ENCODE measurements at regions not wholly inside any gene's neighbourhood (a gene's known extent, or its start where the extent isn't known, plus 50 kb on each side); places are given as distances from the start of the nearest gene placed in this dataset.

DNA sequence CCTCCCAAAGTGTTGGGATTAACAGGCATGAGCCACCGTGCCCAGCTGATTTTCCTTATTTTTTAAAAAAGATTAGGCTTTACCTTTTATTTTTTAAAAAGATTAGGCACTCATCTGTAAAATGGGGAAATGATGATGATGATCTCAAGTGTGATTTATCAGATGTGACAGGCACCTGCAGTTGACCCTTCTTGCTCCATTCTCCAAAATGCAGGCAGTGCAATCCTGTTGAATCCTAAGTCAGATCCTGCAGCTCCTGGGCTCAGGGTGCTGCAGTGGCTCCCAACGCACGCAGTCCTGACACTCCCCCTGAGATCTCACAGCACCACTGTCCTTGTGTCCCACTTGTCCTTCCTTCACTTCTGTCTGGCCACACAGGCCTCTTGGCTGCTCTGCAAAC, 257.3 kb upstream of the KAZN start:
- no peak for DNase-seq (ENCODE audit: low read depth in 1 of 2, low spot score in 1 of 2)
- H3K4me3 ChIP-seq (replicated peaks; ENCODE audit: insufficient read depth, low read length), result no peak overlapping the region
- H3K27me3 ChIP-seq (ENCODE audit: insufficient read depth, poor library complexity, severe bottlenecking), result no peaks in the 10 kb centered on the region
- TF ChIP-seq SPI1 (IDR thresholded peaks at IDR 0.05; ENCODE audit: borderline replicate concordance, low read depth), result no peak
- TF ChIP-seq, protein P1, sequence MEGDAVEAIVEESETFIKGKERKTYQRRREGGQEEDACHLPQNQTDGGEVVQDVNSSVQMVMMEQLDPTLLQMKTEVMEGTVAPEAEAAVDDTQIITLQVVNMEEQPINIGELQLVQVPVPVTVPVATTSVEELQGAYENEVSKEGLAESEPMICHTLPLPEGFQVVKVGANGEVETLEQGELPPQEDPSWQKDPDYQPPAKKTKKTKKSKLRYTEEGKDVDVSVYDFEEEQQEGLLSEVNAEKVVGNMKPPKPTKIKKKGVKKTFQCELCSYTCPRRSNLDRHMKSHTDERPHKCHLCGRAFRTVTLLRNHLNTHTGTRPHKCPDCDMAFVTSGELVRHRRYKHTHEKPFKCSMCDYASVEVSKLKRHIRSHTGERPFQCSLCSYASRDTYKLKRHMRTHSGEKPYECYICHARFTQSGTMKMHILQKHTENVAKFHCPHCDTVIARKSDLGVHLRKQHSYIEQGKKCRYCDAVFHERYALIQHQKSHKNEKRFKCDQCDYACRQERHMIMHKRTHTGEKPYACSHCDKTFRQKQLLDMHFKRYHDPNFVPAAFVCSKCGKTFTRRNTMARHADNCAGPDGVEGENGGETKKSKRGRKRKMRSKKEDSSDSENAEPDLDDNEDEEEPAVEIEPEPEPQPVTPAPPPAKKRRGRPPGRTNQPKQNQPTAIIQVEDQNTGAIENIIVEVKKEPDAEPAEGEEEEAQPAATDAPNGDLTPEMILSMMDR (IDR thresholded peaks at IDR 0.05; ENCODE audit: insufficient read depth, low read length), result no peak
- TF ChIP-seq, protein P2, sequence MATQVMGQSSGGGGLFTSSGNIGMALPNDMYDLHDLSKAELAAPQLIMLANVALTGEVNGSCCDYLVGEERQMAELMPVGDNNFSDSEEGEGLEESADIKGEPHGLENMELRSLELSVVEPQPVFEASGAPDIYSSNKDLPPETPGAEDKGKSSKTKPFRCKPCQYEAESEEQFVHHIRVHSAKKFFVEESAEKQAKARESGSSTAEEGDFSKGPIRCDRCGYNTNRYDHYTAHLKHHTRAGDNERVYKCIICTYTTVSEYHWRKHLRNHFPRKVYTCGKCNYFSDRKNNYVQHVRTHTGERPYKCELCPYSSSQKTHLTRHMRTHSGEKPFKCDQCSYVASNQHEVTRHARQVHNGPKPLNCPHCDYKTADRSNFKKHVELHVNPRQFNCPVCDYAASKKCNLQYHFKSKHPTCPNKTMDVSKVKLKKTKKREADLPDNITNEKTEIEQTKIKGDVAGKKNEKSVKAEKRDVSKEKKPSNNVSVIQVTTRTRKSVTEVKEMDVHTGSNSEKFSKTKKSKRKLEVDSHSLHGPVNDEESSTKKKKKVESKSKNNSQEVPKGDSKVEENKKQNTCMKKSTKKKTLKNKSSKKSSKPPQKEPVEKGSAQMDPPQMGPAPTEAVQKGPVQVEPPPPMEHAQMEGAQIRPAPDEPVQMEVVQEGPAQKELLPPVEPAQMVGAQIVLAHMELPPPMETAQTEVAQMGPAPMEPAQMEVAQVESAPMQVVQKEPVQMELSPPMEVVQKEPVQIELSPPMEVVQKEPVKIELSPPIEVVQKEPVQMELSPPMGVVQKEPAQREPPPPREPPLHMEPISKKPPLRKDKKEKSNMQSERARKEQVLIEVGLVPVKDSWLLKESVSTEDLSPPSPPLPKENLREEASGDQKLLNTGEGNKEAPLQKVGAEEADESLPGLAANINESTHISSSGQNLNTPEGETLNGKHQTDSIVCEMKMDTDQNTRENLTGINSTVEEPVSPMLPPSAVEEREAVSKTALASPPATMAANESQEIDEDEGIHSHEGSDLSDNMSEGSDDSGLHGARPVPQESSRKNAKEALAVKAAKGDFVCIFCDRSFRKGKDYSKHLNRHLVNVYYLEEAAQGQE (IDR thresholded peaks at IDR 0.05; ENCODE audit: insufficient replicate concordance, low read depth), result no peak
- TF ChIP-seq POLR2AphosphoS5 (IDR thresholded peaks at IDR 0.05; ENCODE audit: low read depth), result no peak
- TF ChIP-seq GABPA (IDR thresholded peaks at IDR 0.05; ENCODE audit: low read depth), result no peak
- no peak overlapping the region for H3K27ac ChIP-seq (replicated peaks)

DNA sequence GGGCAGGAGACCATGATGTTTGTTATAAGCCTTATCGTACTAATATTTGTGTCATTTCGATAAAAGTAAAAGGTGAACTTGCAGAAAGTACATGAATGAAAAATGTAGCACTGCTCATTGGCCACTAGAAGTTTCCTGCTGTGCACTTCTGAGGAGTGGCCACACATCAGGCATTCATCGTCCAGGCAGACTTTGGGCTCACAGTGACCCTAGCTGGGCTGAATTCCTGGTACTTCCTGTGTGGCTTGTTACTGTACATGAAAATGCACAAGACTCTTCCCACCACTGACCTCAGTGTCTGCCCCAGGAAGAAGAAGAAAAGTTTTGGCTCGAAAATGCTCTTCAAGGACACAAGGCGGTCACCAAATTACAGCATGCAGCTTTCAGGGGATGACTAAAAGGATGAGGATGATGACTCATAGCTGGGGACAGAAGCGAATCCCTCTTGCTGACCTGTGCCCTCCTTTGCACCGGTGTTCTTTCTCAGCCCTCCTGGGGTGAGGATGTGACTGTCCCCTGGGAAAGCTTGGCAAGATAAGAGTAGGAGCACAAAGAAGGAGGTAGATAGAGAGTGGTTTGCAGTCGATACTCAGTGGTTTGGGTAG, 252.4 kb upstream of the KAZN start:
- no peak overlapping the region for H3K4me3 ChIP-seq (replicated peaks; ENCODE audit: insufficient read depth, low read length)
- no peak for DNase-seq (ENCODE audit: low read depth in 1 of 2, low spot score in 1 of 2)
- TF ChIP-seq GABPA (IDR thresholded peaks at IDR 0.05; ENCODE audit: low read depth), result no peak
- TF ChIP-seq POLR2AphosphoS5 (IDR thresholded peaks at IDR 0.05; ENCODE audit: low read depth), result no peak
- TF ChIP-seq, protein P1 (IDR thresholded peaks at IDR 0.05; ENCODE audit: insufficient read depth, low read length), result no peak
- TF ChIP-seq, protein P2 (IDR thresholded peaks at IDR 0.05; ENCODE audit: insufficient replicate concordance, low read depth), result no peak
- no peak for TF ChIP-seq SPI1 (IDR thresholded peaks at IDR 0.05; ENCODE audit: borderline replicate concordance, low read depth)
- no peaks in the 10 kb centered on the region for H3K27me3 ChIP-seq (ENCODE audit: insufficient read depth, poor library complexity, severe bottlenecking)
- no peak overlapping the region for H3K27ac ChIP-seq (replicated peaks)

DNA sequence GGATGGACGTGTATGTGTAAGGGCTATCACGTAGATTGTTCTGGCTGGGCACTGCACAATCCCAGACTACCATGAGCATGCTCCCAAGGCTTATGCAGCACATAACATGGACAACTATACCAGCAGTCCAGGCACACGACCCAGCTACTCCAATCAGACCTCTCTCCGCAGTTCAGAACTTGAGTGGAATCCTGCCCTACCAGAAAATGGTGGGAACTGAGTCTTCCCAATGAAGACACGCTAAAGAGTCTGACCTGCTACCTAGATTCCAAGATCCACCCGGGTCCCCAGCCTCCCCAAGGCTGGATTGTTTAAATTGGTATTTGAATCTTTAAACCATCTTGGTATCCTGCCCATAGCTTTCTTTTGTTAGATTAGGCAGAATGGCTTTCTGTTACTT, 251.3 kb upstream of the KAZN start:
- Histone ChIP-seq H3K27ac (replicated peaks) (no peak overlapping the region), H3K27me3 (ENCODE audit: insufficient read depth, poor library complexity, severe bottlenecking) (no peaks in the 10 kb centered on the region)

More for the DNA sequence above, 251.3 kb upstream of the KAZN start:
- no peak overlapping the region for H3K4me3 ChIP-seq (replicated peaks; ENCODE audit: insufficient read depth, low read length)
- TF ChIP-seq POLR2AphosphoS5 (IDR thresholded peaks at IDR 0.05; ENCODE audit: low read depth) (no peak), GABPA (IDR thresholded peaks at IDR 0.05; ENCODE audit: low read depth) (no peak)
- TF ChIP-seq, protein P1 (IDR thresholded peaks at IDR 0.05; ENCODE audit: insufficient read depth, low read length), result no peak
- no peak for DNase-seq (ENCODE audit: low read depth in 1 of 2, low spot score in 1 of 2)
